DMS 273 (cell line): ENCODE measurements at regions not wholly inside any gene's neighbourhood (a gene's known extent, or its start where the extent isn't known, plus 50 kb on each side); places are given as distances from the start of the nearest gene placed in this dataset.
A peak's percentile ranks its signal among the peaks of the same experiment; 100 is the strongest.

ENCODE experiments used
- DNase-seq: peaks from one replicate; lab custom pipeline; 2025; ENCODE audit not compliant: unreplicated experiment; lab: John Stamatoyannopoulos, UW

DNA sequence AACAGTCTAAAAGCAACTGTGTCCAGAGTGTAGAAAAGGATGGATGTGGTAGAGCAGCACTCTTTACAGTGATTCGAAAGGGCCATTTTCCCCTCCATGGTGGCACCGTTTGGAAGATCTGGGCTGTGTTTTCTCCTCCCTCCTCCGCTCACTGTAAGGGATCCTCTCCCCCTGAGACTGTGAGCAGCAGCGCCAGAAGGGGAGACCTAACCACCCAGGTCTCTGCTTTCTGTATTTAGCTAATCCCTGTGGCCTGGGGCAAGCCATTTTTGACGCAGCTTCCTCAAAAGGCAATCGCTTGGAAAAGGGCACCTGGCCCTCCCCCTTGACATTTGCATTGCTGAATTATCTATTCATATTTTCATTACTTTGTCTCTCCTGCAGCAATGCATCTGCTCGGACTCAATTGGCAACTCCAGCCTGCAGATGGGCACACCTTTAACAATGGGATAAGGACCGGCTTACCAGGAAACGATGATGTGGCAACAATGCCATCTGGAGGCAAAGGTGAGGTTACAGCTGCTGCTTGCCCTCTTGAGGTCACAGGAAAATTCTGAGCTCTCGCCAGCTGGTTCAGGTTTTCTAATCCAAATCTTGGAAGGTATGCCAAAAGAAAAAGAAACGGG lies 244.3 kb upstream of the WWC1 start:
- peak; percentile 78 for DNase-seq

- peak; percentile 30 for DNase-seq
Observed at GRCh38 chr5:168047669-168048111, 243.8 kb upstream of the WWC1 start.

DNA sequence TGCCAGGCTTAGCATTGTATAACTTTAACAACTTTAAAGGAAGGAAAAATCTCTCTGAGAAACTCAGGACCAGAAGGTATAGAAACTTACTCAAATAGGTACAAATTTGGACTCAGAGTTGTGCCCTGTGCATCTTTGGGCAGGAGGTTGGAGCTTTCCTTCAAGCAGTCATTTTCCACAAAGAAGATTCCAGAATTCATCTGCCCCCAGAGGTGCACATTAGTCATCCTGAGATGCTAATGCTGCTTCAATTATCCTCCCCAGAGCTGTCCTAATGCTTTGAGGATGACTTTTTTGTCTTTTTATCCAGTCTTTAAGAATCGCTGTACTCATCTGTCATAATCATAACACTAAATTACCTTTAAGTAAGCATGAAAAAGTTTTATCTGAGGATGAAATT lies 243.0 kb upstream of the WWC1 start:
- DNase-seq: no peak

GRCh38 chr5:168052686-168053085 lies 238.8 kb upstream of the WWC1 start:
- no peak for DNase-seq

DNA sequence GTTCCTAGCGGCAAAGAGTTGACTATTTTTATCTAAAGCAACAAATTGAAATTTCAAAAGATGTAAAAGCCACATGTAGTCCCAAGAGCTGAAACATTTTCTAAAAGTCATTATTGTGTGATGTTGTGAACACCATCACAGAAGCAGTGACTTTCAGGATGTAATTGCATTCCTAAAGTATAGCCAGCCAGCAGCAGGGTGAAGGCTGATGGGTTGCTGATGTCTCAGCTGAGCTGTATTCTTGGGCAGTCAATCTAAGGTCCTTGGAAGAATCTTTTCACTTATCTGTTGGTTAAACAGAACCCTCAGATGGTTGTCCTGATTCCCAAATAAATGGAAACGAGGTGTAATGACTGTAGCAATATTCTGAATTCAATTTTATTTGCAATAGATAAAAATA lies 237.4 kb upstream of the WWC1 start:
- no peak for DNase-seq

- no peak for DNase-seq
Observed at GRCh38 chr5:168055141-168055683, 236.2 kb upstream of the WWC1 start.

GRCh38 chr5:168055961-168056360 lies 235.5 kb upstream of the WWC1 start:
- no peak for DNase-seq

- no peak for DNase-seq
Observed at GRCh38 chr5:168056499-168057182, 234.8 kb upstream of the WWC1 start.

- DNase-seq: peak; percentile 22
Observed at GRCh38 chr5:168057905-168058304, 233.5 kb upstream of the WWC1 start.

- DNase-seq: no peak
Observed at GRCh38 chr5:168059131-168059530, 232.3 kb upstream of the WWC1 start.

DNA sequence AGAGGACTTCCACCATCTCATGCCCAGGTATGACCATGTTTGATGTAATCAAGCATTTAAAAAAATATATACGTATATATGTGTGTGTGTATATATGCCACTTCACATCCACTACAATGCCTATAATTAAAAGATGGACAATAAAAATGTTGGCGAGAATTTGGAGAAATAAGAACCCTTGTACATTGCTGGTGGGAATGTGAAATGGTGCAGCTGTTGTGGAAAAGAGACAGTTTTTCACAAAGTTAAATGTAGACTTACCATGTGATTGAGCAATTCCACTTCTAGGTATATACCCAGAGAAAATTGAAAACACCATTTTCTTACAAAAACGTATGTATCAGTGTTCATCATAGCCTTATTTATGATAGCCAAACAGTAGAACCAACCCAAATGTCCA lies 229.2 kb upstream of the WWC1 start:
- no peak for DNase-seq

GRCh38 chr5:168064457-168064856 lies 227.0 kb upstream of the WWC1 start:
- DNase-seq: no peak

DNA sequence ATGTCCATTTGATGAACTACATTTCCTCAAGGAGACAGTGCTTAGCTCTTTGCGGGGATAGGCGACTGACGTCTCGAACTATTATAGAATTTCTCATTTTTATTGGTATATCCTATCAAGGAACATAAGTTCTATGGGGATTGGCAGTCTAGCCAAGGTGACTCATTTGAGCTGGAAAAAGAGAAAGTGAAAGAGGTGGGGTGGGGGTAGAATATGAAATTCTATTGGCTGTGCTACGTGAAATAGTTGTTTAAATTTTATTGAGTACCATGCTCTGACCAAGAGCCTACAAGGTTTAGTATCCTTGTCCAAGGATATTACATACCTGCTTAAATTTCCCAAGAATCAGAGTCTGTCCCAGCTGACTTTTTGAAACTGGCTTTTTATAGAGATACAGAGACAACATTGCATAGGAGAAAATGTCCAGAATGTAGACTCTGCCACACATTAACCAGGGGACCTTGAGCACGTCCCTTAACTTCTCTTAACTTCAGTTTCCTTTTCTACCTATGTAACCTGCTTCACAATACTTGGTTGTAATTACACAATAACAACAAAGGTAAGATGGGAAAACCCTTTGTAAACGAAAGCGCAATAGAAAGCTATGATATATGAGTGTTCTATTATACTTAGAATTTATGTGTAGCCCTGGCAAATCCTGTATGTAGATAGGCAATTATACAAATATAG lies 226.4 kb upstream of the WWC1 start:
- no peak for DNase-seq

DNA sequence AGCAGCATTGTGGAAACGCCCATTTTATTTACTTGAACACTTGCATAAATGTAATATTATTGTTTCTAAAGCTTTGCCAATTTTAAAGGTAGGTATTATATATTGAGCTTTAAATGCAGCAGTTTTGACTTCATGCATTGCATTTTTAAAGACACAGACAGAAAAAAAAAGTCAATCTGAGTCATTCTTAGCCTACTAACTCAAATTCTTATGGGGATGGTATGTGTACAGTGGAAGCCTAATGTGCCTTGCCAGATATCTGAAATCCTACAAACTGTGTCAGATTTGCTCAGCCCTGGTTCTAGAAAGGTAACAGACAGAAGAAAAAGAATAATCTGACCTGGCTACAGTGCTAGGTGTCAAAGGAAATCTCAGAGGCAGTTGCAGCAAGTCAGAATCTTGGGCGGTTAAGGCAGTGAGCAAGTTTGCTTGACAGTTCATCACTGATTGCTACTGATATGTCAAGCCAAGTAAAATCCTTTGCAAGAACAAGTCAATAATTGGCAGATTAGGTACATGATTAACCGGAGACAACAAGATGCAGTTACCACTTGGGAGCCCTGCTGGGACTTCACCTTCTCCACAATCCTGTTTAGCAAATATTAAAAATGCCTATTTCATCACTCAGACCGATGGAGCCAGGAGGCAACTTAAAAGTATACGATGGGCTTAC lies 224.8 kb upstream of the WWC1 start:
- no peak for DNase-seq

DNA sequence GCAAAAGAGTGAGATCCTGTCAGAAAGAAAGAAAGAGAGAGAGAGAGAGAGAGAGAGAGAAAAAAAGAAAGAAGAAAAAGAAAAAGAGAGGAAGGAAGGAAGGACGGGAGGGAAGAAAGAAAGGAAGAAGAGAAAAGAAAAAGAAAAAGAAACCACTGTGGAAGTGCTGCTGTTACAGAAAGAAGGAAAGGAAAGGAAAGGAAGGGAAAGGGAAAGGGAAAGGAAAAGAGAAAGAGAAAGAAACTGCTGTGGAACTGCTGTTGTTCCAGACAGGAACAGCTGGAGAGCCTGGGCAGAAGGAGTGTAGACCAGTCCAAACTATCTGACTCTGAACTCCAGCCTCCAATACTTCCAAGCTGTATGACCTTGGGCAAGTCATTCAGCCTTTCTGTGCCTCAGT lies 220.7 kb upstream of the WWC1 start:
- no peak for DNase-seq

DNA sequence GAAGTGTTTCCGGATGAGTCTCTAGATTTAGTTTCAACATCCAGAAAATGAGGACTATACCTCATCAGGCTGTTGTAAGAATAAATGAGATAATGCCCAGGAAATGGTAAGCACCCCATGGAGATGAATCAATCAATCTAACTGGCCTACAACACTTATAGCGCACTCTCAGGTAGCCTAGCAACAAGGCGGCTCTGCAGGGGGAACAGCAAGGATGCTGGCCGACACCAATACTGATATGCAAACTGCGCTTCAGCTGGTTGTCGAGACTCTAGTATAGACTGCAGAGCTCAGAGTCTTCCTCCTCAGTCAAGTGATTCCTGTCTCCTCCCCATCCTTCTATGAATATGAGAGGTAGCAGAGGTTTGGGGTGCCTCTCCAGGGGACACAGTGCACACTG lies 218.8 kb upstream of the WWC1 start:
- no peak for DNase-seq

DNA sequence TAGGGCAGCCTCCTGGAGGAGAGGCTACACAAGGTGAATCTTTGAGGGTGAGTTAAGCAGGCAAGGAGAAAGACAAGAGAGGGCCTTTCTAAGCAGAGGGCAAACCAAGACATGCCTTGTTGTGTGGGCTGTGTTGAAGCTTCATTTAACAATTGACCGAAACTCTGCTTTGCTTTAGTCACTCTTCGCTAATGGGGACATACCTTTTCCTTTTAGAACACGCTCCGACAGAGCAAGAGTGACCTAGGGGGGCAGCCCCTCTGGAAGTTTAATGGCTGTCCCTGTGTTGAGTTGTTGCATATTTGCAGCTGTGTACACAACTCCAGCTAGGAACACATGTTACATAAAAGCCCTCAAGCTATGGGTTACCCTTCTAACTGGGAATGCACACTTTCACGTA lies 218.1 kb upstream of the WWC1 start:
- DNase-seq: no peak

GRCh38 chr5:168073991-168074800 lies 217.2 kb upstream of the WWC1 start:
- no peak for DNase-seq

DNA sequence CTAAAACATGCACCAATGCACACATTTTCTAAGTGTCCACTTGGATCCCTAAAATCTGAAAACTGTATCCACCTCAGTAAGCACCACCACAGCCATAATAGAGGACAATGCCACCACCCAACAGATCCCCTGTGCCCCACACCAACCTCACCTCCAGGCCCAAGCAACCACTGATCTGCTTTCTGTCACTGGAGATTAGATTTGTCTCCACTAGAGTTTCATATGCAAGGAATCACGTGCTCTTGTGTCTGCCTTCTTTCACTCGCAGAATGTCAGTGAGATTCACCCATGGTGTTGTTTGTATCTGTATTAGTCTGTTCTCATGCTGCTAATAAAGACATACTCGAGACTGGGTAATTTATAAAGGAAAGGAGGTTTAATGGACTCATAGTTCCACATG lies 216.1 kb upstream of the WWC1 start:
- DNase-seq: no peak

DNA sequence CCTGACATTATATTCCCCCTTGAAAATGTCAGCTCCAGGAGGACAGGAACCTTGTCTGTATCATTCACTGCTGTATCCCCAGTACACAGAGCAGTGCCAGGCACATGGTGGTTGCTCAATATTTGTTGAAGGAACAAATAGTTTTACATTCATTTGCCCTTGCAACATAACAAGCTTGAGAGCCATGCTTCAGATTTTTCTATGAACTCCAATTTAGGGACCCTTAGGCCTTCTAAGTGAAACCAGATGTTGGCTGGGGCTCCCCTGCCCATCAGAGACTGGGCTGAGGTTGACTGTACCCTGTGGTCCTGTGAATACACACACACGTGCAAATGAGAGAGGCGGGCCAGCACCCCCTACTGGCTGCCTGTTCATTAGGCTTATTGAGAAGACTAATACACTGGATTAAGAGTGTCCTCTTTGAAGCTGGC lies 214.9 kb upstream of the WWC1 start:
- DNase-seq: peak; percentile 57
